ENCODE measurements at regions not wholly inside any gene's neighbourhood (a gene's known extent, or its start where the extent isn't known, plus 50 kb on each side); places are given as distances from the start of the nearest gene placed in this dataset.

- TF ChIP-seq IRF9 (tag; IDR thresholded peaks at IDR 0.05) (peak; percentile 57; the same call in 1 of the 2 replicates), WHSC1 (IDR thresholded peaks at IDR 0.05; ENCODE audit: low read length) (no peak), MBD2 (IDR thresholded peaks at IDR 0.05; ENCODE audit: borderline replicate concordance, low read depth) (peak; percentile 59; the same call in 1 of the 2 replicates)
Observed at GRCh38 chr6:44052419-44053023, 74.7 kb downstream of the MRPL14 start (continued).

GRCh38 chr6:44051515-44051914 is 75.7 kb downstream of the MRPL14 start:
- CTCF ChIA-PET (ENCODE audit: low intra/inter-chr PET ratio), result no interaction called here
- ATAC-seq (no peak), FAIRE-seq (no peak), DNase-seq (ENCODE audit: extremely low read depth in 1 of 4, low spot score in 3 of 4) (no peak)
- Histone ChIP-seq H3K4me3 (no peak overlapping the region), H3K27me3 (ENCODE audit: control insufficient read depth in 2 of 2, insufficient read depth in 2 of 2, low read length in 2 of 2) (no peaks in the 10 kb centered on the region), H4K20me1 (replicated peaks; ENCODE audit: control insufficient read depth, insufficient read depth, low read length) (no peaks in the 10 kb centered on the region), H3K79me2 (ENCODE audit: control insufficient read depth, insufficient read depth, low read length) (no peaks in the 10 kb centered on the region), H2AFZ (ENCODE audit: low read depth, low read length) (no peak overlapping the region), H3K9me1 (ENCODE audit: control insufficient read depth, insufficient read depth, low read length) (no peaks in the 10 kb centered on the region), H3K27ac (ENCODE audit: extremely low read depth, low read depth, low read length) (no peak overlapping the region), H3K9ac (ENCODE audit: insufficient read depth in 1 of 2, low read depth in 2 of 2, low read length in 2 of 2) (peak overlapping the region in 1 of 2 experiments; percentile 67; a peak in 2 of 4 replicates), H3K9me3 (replicated peaks; ENCODE audit: control insufficient read depth, insufficient read depth, low read depth, low read length) (no peaks in the 10 kb centered on the region), H3K36me3 (ENCODE audit: control insufficient read depth, insufficient read depth, low read length) (no peaks in the 10 kb centered on the region), H3K4me1 (replicated peaks in 1 of 2; ENCODE audit: control insufficient read depth in 2 of 2, insufficient read depth in 2 of 2, low read length in 2 of 2) (peaks cover 17 to 56% of the 10 kb centered on the region in 2 experiments), H3K4me2 (ENCODE audit: insufficient read depth, low read length) (no peak overlapping the region)
- TF ChIP-seq JUN (IDR thresholded peaks at IDR 0.05; ENCODE audit: borderline replicate concordance, low read depth, low read length) (peak; percentile 55; the same call in 1 of the 2 replicates), JUN (CRISPR knock-in tag; IDR thresholded peaks at IDR 0.05; ENCODE audit: borderline replicate concordance) (no peak), ATF3 (IDR thresholded peaks at IDR 0.05) (peak; percentile 55), ATF3 (CRISPR knock-in tag; conservative IDR thresholded peaks at IDR 0.05) (no peak), KLF6 (CRISPR knock-in tag; IDR thresholded peaks at IDR 0.05; ENCODE audit: borderline replicate concordance) (no peak), SRSF1 (IDR thresholded peaks at IDR 0.05; ENCODE audit: low read depth, low read length) (no peak), SIN3B (IDR thresholded peaks at IDR 0.05; ENCODE audit: low read depth) (no peak), TBL1XR1 (IDR thresholded peaks at IDR 0.05; ENCODE audit: low read length in 2 of 2) (no peak), RBBP5 (IDR thresholded peaks at IDR 0.05; ENCODE audit: borderline replicate concordance, insufficient read depth, low read length, poor library complexity, severe bottlenecking) (no peak), CREB3L1 (IDR thresholded peaks at IDR 0.05; ENCODE audit: borderline replicate concordance, low read depth) (no peak), FOSL1 (tag; conservative IDR thresholded peaks at IDR 0.05) (peak; percentile 60), JUND (IDR thresholded peaks at IDR 0.05; ENCODE audit: borderline replicate concordance, low read depth, low read length) (peak; percentile 71), JUND (tag; IDR thresholded peaks at IDR 0.05; ENCODE audit: borderline replicate concordance, low read depth, low read length) (no peak; the same call in 2 of the 3 replicates), TRIM24 (IDR thresholded peaks at IDR 0.05) (no peak), XRCC4 (IDR thresholded peaks at IDR 0.05; ENCODE audit: extremely low read depth, insufficient read depth, insufficient read length) (no peak), PHB2 (IDR thresholded peaks at IDR 0.05; ENCODE audit: low read depth) (no peak)
- 46% methylated on average over 3 of the region's 3 CpGs for WGBS (ENCODE audit: insufficient coverage, low coverage, missing lambda C conversion rate)
- BruUV-seq (replicated peaks), result no TSS peak
- in situ Hi-C loops (cut with MboI), result no loop called here
- intact Hi-C loops (cut with micrococcal nuclease), result no loop called here
- POLR2A ChIA-PET, result interaction anchor here (2.0 kb wide), 1 partner anchor 12 kb away, joined by 6 read pairs; no protein-coding TSS in a partner anchor

Data from K562 (cell line).